Spinal cord (tissue), 9 donors: ENCODE measurements at regions not wholly inside any gene's neighbourhood (a gene's known extent, or its start where the extent isn't known, plus 50 kb on each side); places are given as distances from the start of the nearest gene placed in this dataset.
"Not testable (repeated sequence)": the region's sequence is repeated elsewhere in the genome, so short reads cannot be mapped to it uniquely, and the experiment has no call there.

Experiments
- DNase-seq, 6 donors: peaks; one replicate each; pipeline versions ENCODE4 v3.0.0 to v3.0.0-alpha.2; 2013 to 2015; ENCODE audit warnings: low spot score in 6 of 6, low read depth in 4 of 6
- H3K27ac ChIP-seq: one replicate; pipeline ENCODE4 v1.5.1; 2013; ENCODE audit warnings: low read depth, low read length, control low read depth
- H3K27me3 ChIP-seq: one replicate; pipeline ENCODE4 v1.6.1; 2013; ENCODE audit warnings: low read length; ENCODE audit not compliant: control insufficient read depth, insufficient read depth
- H3K36me3 ChIP-seq: one replicate; pipeline ENCODE4 v1.6.1; 2013; ENCODE audit warnings: low read length; ENCODE audit not compliant: control insufficient read depth, insufficient read depth
- H3K4me1 ChIP-seq: one replicate; pipeline ENCODE4 v1.6.1; 2013; ENCODE audit warnings: low read length; ENCODE audit not compliant: control insufficient read depth, insufficient read depth
- H3K4me3 ChIP-seq: one replicate; pipeline ENCODE4 v1.5.1; 2013; ENCODE audit warnings: low read depth, low read length, control low read depth
- H3K9me3 ChIP-seq: one replicate; pipeline ENCODE4 v1.6.1; 2013; ENCODE audit warnings: low read length; ENCODE audit not compliant: control insufficient read depth, insufficient read depth
- WGBS: methylation state at CpG from one replicate; pipeline ENCODE4 v1.1.5; 2013; ENCODE audit warnings: missing lambda C conversion rate; ENCODE audit not compliant: insufficient coverage; 5-methylcytosine and 5-hydroxymethylcytosine counted together
- donor health status: healthy.

DNA sequence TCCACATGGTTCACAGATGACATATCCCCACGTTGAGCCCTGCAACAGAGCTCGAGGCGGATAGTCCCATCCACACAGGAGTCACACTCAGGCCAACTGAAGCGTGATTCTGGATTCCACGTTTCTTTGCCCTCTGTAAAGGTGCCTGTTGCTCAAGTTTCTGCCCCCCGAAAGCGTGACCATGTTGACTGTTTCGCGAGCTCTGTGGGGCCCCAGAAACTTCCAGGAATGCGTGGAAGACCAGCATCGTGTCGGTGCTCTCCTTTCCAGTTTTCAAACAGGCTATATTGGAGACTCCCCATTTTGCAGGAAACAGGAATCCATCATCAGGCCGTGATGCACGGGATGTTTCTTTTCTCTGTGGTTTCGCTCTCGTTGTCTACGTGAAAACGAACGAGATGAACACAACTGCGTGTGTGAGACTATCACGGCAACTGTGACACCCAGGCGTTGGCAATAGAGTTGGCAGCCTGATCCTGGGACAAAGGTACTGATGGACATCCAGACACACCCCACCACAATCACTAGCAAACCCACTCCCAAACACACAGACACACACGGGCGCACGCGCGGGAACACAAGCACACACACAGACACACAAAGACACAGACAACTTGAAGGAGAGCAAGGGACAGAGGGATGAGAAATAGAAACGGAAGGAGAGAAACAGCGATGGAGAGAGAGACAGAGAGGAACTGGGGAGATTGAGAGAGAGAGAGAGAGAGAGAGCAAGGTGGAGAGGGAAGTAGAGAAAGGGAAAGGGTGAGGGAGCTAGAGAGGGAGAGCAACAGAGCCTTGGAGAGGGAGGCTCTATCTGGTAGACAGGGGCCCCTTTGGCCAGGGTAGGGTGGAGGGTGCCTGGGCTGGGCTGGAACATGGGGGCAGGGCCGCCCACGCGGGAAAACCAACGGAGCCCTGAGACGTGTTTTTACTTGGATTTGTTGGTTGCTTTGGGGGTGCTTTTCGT lies 1609.3 kb downstream of the SPATA31A7 start:
- H3K36me3 ChIP-seq, H3K27ac ChIP-seq, H3K9me3 ChIP-seq, H3K4me3 ChIP-seq: not testable (repeated sequence)
- H3K27me3 ChIP-seq = peaks cover 44% of the 10 kb centered on the region
- peaks cover 38% of the 10 kb centered on the region for H3K4me1 ChIP-seq
- 21% methylated on average over 30 of the region's 35 CpGs for WGBS
- DNase-seq = peak in 2 of 6 donors; percentile 50 to 53

GRCh38 chr9:62799851-62800371 lies 1610.1 kb downstream of the SPATA31A7 start:
- H3K4me1 ChIP-seq = peaks cover 38% of the 10 kb centered on the region
- not testable (repeated sequence) for H3K27ac ChIP-seq, H3K36me3 ChIP-seq, H3K9me3 ChIP-seq
- peaks cover 47% of the 10 kb centered on the region for H3K27me3 ChIP-seq
- H3K4me3 ChIP-seq = peak overlapping the region; percentile 12
- 9% methylated on average over 30 of the region's 36 CpGs for WGBS
- peak in 2 of 6 donors; percentile 24 to 64 for DNase-seq

GRCh38 chr9:62800451-62801371 lies 1610.9 kb downstream of the SPATA31A7 start:
- not testable (repeated sequence) for H3K36me3 ChIP-seq, H3K4me3 ChIP-seq, H3K9me3 ChIP-seq, H3K27ac ChIP-seq
- Histone ChIP-seq H3K27me3 (peaks cover 47% of the 10 kb centered on the region), H3K4me1 (peaks cover 38% of the 10 kb centered on the region)
- 27% methylated on average over 28 of the region's 30 CpGs for WGBS
- peak in 3 of 6 donors; percentile 46 to 72 (median 69) for DNase-seq

GRCh38 chr9:62801372-62801811 lies 1611.6 kb downstream of the SPATA31A7 start:
- not testable (repeated sequence) for H3K27ac ChIP-seq, H3K4me3 ChIP-seq

DNA sequence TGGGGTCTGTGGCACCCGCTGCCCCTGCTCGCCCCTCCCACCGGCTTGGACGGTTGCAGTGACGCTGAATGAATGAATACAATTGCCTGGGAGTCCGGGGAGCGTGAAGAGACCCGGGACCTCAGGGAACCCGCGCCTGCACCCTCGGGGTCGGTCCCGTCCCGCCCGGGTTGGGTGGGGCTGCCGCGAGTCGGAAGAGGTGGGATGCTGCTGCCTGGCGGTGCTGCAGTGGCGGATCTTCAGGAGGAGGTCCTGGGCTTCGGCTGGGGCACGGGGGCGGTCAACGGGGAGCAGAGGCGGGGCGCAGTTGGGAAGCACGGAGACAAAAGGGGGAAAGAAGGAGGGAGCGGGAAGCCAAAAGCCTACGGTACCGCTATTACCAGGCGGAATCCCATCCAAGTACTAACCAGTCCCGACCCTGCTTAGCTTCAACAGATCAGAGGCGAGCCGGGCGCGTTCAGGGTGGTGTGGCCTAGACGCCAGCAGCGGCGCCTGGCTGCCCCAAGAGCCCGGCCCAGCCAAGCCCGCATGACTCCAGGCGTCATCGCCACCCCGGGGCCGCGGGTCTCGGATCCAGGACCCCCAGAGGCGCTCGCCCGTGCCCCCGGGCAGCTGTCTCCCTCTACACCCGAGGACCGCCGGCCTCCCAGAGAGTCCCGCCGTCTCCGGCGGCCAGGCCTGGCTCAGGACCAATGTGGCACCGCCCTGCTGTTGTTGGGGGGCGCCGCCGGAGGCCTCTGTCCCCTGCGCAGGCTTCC lies 1612.3 kb downstream of the SPATA31A7 start:
- H3K27ac ChIP-seq, H3K9me3 ChIP-seq, H3K36me3 ChIP-seq: not testable (repeated sequence)
- peak in 4 of 6 donors; percentile 52 to 93 (median 66) for DNase-seq
- H3K27me3 ChIP-seq = peaks cover 47% of the 10 kb centered on the region
- 5% methylated on average over 60 of the region's 63 CpGs for WGBS
- peaks cover 38% of the 10 kb centered on the region for H3K4me1 ChIP-seq
- peak overlapping the region; percentile 32 for H3K4me3 ChIP-seq

More at GRCh38 chr9:62801372-62801811, 1611.6 kb downstream of the SPATA31A7 start:
- not testable (repeated sequence) for H3K36me3 ChIP-seq, H3K9me3 ChIP-seq
- peaks cover 38% of the 10 kb centered on the region for H3K4me1 ChIP-seq
- DNase-seq = peak in 2 of 6 donors; percentile 41 to 65
- peaks cover 47% of the 10 kb centered on the region for H3K27me3 ChIP-seq
- WGBS = 32% methylated on average over 15 of the region's 15 CpGs

DNA sequence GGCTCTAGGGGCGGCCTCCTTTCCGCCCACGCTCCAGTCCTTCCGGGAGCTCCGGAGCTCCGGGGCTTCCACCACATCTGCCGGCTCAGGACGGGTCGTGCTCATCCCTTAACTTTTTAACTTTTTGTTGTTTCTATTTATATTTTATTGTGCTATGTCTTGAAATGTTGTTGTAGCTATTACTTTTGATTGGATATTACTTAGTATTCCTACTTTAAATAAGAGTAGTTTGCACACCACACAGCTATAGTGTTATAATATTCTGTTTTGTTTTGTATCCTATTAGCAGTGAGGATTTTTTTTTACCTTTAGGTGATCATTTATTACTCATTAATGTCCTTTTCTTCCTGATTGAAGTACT lies 1612.9 kb downstream of the SPATA31A7 start:
- not testable (repeated sequence) for H3K27ac ChIP-seq
- WGBS = 0% methylated on average over 3 of the region's 9 CpGs

GRCh38 chr9:62803099-62803498 lies 1613.3 kb downstream of the SPATA31A7 start:
- Histone ChIP-seq H3K27me3 (peaks cover 47% of the 10 kb centered on the region), H3K4me1 (peaks cover 38% of the 10 kb centered on the region)
- peak in 2 of 6 donors; percentile 12 for DNase-seq
- H3K27ac ChIP-seq, H3K36me3 ChIP-seq, H3K4me3 ChIP-seq, H3K9me3 ChIP-seq: not testable (repeated sequence)
- no CpG with 5 or more reads among the region's 2 CpGs for WGBS

More for the DNA sequence above, 1612.9 kb downstream of the SPATA31A7 start:
- Histone ChIP-seq H3K4me1 (peaks cover 38% of the 10 kb centered on the region), H3K4me3 (peak overlapping the region; percentile 32), H3K27me3 (peaks cover 47% of the 10 kb centered on the region)
- not testable (repeated sequence) for H3K9me3 ChIP-seq, DNase-seq, H3K36me3 ChIP-seq

GRCh38 chr9:62804314-62804713 lies 1614.5 kb downstream of the SPATA31A7 start:
- not testable (repeated sequence) for H3K36me3 ChIP-seq, H3K4me3 ChIP-seq, H3K27ac ChIP-seq, H3K9me3 ChIP-seq, DNase-seq
- peaks cover 32% of the 10 kb centered on the region for H3K4me1 ChIP-seq
- peaks cover 39% of the 10 kb centered on the region for H3K27me3 ChIP-seq
- WGBS = 22% methylated on average over 1 of the region's 1 CpG

- H3K27ac ChIP-seq, H3K36me3 ChIP-seq, DNase-seq, H3K4me3 ChIP-seq, H3K9me3 ChIP-seq, H3K4me1 ChIP-seq, H3K27me3 ChIP-seq: not testable (repeated sequence)
- 47% methylated on average over 1 of the region's 3 CpGs for WGBS
Measured at GRCh38 chr9:62807424-62807823, 1617.6 kb downstream of the SPATA31A7 start.
